ENCODE measurements at regions not wholly inside any gene's neighbourhood (a gene's known extent, or its start where the extent isn't known, plus 50 kb on each side); places are given as distances from the start of the nearest gene placed in this dataset.
A peak's percentile ranks its signal among the peaks of the same experiment; 100 is the strongest.

- Histone ChIP-seq H3K23me2 (ENCODE audit: low read depth, low read length) (no peaks in the 10 kb centered on the region; the same call in 1 of the 2 replicates), H3K9ac (replicated peaks in 1 of 4; ENCODE audit: extremely low read depth in 1 of 4, low read depth in 3 of 4, low read length in 3 of 4) (no peak overlapping the region), H3K23ac (ENCODE audit: insufficient read length) (no peak overlapping the region), H3K36me3 (ENCODE audit: control insufficient read depth in 2 of 4, insufficient read depth in 4 of 4, low read length in 3 of 4) (no peaks in the 10 kb centered on the region), H3K4me2 (ENCODE audit: insufficient read depth in 1 of 2, low read depth in 2 of 2, low read length in 2 of 2) (peak overlapping the region; percentile 10 to 36; a peak in 3 of 4 replicates), H3K4me3 (ENCODE audit: extremely low read depth in 1 of 4, insufficient read depth in 2 of 4, low read depth in 3 of 4, low read length in 4 of 4) (no peak overlapping the region; a peak in 2 of 8 replicates), H2BK20ac (ENCODE audit: low read length) (no peak overlapping the region), H3K4ac (replicated peaks; ENCODE audit: insufficient read length, low read depth, low read length) (no peak overlapping the region), H3K18ac (ENCODE audit: extremely low read depth, low read length) (no peak overlapping the region), H4K20me1 (replicated peaks in 1 of 2; ENCODE audit: control insufficient read depth in 1 of 2, insufficient read depth in 2 of 2, low read length in 2 of 2) (no peaks in the 10 kb centered on the region), H3K27ac (ENCODE audit: low read depth, low read length) (no peak overlapping the region), H2AK5ac (ENCODE audit: low read depth, low read length) (no peak overlapping the region), H2AFZ (ENCODE audit: low read length) (peak overlapping the region; percentile 45), H2BK120ac (replicated peaks; ENCODE audit: low read depth, low read length) (no peak overlapping the region), H2BK5ac (ENCODE audit: low read depth, low read length) (no peak overlapping the region), H2BK12ac (ENCODE audit: low read depth, low read length) (no peak overlapping the region), H3K56ac (replicated peaks; ENCODE audit: insufficient read length, low read depth, low read length) (no peak overlapping the region), H3K9me3 (ENCODE audit: insufficient read depth in 2 of 2, low read depth in 1 of 2, low read length in 1 of 2) (no peaks in the 10 kb centered on the region), H3K27me3 (replicated peaks in 1 of 4; ENCODE audit: control insufficient read depth in 3 of 4, extremely low read depth in 1 of 4, insufficient read depth in 3 of 4, low read length in 3 of 4) (peaks cover 0 to 2% (median 0%) of the 10 kb centered on the region in 4 experiments; a peak in 1 of 7 replicates), H2BK15ac (ENCODE audit: low read length) (no peak overlapping the region), H3K4me1 (replicated peaks in 1 of 4; ENCODE audit: control insufficient read depth in 3 of 4, insufficient read depth in 4 of 4, low read length in 3 of 4) (peaks cover 2 to 15% (median 6%) of the 10 kb centered on the region in 4 experiments; a peak in 6 of 7 replicates), H3K79me2 (ENCODE audit: control insufficient read depth in 1 of 2, insufficient read depth in 2 of 2, low read length in 2 of 2) (no peaks in the 10 kb centered on the region), H4K5ac (ENCODE audit: insufficient read length, low read depth, low read length) (no peak overlapping the region), H3K79me1 (ENCODE audit: low read depth, low read length) (no peaks in the 10 kb centered on the region), H4K8ac (ENCODE audit: extremely low read depth, insufficient read depth, low read length) (no peak overlapping the region), H3K14ac (ENCODE audit: insufficient read length) (no peak overlapping the region), H4K91ac (replicated peaks; ENCODE audit: insufficient read length, low read length) (no peak overlapping the region)
- ChIA-PET CTCF (ENCODE audit: partially characterized antibody) (interaction anchor here (0.6 to 3.5 kb wide), 32 partner anchors 10 to 1085 kb away, joined by 3 to 39 read pairs (median 4); no protein-coding TSS in a partner anchor), POLR2A (ENCODE audit: partially characterized antibody) (no interaction called here)
- TF ChIP-seq CHD2 (IDR thresholded peaks at IDR 0.05; ENCODE audit: low read length) = no peak
- TF ChIP-seq KDM5A (IDR thresholded peaks at IDR 0.05; ENCODE audit: low read length) = no peak
- no peak for TF ChIP-seq KDM4A (IDR thresholded peaks at IDR 0.05; ENCODE audit: low read depth, low read length, severe bottlenecking)
- TF ChIP-seq, protein P1, sequence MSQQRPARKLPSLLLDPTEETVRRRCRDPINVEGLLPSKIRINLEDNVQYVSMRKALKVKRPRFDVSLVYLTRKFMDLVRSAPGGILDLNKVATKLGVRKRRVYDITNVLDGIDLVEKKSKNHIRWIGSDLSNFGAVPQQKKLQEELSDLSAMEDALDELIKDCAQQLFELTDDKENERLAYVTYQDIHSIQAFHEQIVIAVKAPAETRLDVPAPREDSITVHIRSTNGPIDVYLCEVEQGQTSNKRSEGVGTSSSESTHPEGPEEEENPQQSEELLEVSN (IDR thresholded peaks at IDR 0.05) = peak; percentile 96
- TF ChIP-seq BRCA1 (IDR thresholded peaks at IDR 0.05; ENCODE audit: low read depth, low read length) = no peak
- TF ChIP-seq RBBP5 (IDR thresholded peaks at IDR 0.05; ENCODE audit: borderline replicate concordance, low read depth, low read length) = no peak
- no peak for TF ChIP-seq TBP (IDR thresholded peaks at IDR 0.05; ENCODE audit: low read depth, low read length)
- no peak for TF ChIP-seq CTBP2 (IDR thresholded peaks at IDR 0.05; ENCODE audit: borderline replicate concordance, insufficient read depth, insufficient read length, low read length)
- TF ChIP-seq MAX (IDR thresholded peaks at IDR 0.05) = peak; percentile 87
- FAIRE-seq (peak; percentile 50), DNase-seq (ENCODE audit: low read depth in 1 of 2, low spot score in 2 of 2) (peak in 1 of 2 experiments; percentile 49)
- WGBS, 2 experiments (ENCODE audit: extremely low coverage in 1 of 2, insufficient coverage in 1 of 2, insufficient read length in 1 of 2, insufficient replicate concordance in 2 of 2, low coverage in 1 of 2, low lambda C conversion rate in 2 of 2, missing lambda C conversion rate in 1 of 2) = 47% methylated on average over 8 of the region's 8 CpGs; no CpG with 5 or more reads in 1 of the 2 experiments
These were observed 119.7 kb upstream of the ZFP64 start for GRCh38 chr20:52311209-52311794.

Data from H1 (cell line).